Adrenal gland (tissue), 5 donors: ENCODE measurements at regions not wholly inside any gene's neighbourhood (a gene's known extent, or its start where the extent isn't known, plus 50 kb on each side); places are given as distances from the start of the nearest gene placed in this dataset.

Source experiments
- CTCF ChIP-seq, 6 experiments: fragments of 450-650 bp in 4 of 6; fragments of 200-600 bp in 2 of 6; sonication (generic) in 1 of 6; IDR thresholded peaks; 1 replicate in 5 of 6; 2 replicates in 1 of 6; pipeline versions ENCODE4 v1.5.1 to v1.8.0; 2016 to 2021; ENCODE audit warnings: antibody characterized with exemption in 6 of 6, mild to moderate bottlenecking in 2 of 6, moderate library complexity in 1 of 6
- POLR2A ChIP-seq, 2 donors: fragments of 450-650 bp; IDR thresholded peaks; one replicate each; pipeline ENCODE4 v1.6.1; 2017; ENCODE audit warnings: antibody characterized with exemption in 2 of 2, mild to moderate bottlenecking in 2 of 2, moderate library complexity in 1 of 2
- donor health status: DM: no; HTN: no; CAD: no.

- TF ChIP-seq CTCF (IDR thresholded peaks at IDR 0.05) (no peak), POLR2A (IDR thresholded peaks at IDR 0.05) (no peak)
These were observed 390.1 kb upstream of the ST6GAL2 start for GRCh38 chr2:107276034-107276433.
